Skeletal muscle satellite cell (primary cell): ENCODE measurements at regions not wholly inside any gene's neighbourhood (a gene's known extent, or its start where the extent isn't known, plus 50 kb on each side); places are given as distances from the start of the nearest gene placed in this dataset.

ENCODE experiments used
- H3K27me3 ChIP-seq: 2 replicates; pipeline ENCODE4 v1.7.0; 2013; ENCODE audit warnings: low read length; ENCODE audit not compliant: control insufficient read depth, insufficient read depth
- H3K36me3 ChIP-seq: 2 replicates; pipeline ENCODE4 v1.7.0; 2013; ENCODE audit warnings: mild to moderate bottlenecking, control low read depth, low read length; ENCODE audit not compliant: insufficient read depth
- H3K4me1 ChIP-seq: 2 replicates; pipeline ENCODE4 v1.7.0; 2013; ENCODE audit warnings: low read length; ENCODE audit not compliant: control insufficient read depth, insufficient read depth
- H3K4me2 ChIP-seq: 2 replicates; pipeline ENCODE4 v1.7.0; 2013; ENCODE audit warnings: mild to moderate bottlenecking, low read length
- H3K4me3 ChIP-seq: 2 replicates; pipeline ENCODE4 v1.7.0; 2013; ENCODE audit warnings: low read length
- H3K9ac ChIP-seq: 2 replicates; pipeline ENCODE4 v1.7.0; 2013; ENCODE audit warnings: mild to moderate bottlenecking, low read depth, low read length, moderate library complexity
- H3K9me3 ChIP-seq: replicated peaks from 2 replicates; pipeline ENCODE4 v1.7.0; 2013; ENCODE audit warnings: mild to moderate bottlenecking, control low read depth, low read length

DNA sequence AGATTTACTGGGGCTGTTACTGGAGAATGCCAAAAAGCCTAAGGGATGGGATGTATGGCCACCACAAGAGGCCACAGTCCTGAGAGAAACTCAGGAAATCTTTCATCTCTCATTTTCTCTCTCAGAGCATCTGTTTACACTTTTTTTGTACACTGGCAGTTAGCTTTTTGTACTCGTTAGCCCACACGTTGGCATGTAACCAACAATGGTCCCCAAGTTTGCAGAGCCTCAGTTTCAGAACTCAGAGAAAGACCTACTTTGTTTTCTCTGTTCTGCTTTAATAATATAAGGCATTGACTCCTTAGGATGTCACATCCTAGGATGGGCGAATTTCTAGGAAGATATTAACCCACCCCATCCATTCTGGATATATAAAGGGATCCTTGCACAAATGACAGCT lies 183.5 kb downstream of the SUCNR1 start:
- Histone ChIP-seq H3K9ac (no peak overlapping the region), H3K9me3 (no peaks in the 10 kb centered on the region), H3K4me1 (peaks cover 16% of the 10 kb centered on the region), H3K27me3 (no peaks in the 10 kb centered on the region), H3K4me3 (no peak overlapping the region), H3K4me2 (no peak overlapping the region), H3K36me3 (no peaks in the 10 kb centered on the region)

DNA sequence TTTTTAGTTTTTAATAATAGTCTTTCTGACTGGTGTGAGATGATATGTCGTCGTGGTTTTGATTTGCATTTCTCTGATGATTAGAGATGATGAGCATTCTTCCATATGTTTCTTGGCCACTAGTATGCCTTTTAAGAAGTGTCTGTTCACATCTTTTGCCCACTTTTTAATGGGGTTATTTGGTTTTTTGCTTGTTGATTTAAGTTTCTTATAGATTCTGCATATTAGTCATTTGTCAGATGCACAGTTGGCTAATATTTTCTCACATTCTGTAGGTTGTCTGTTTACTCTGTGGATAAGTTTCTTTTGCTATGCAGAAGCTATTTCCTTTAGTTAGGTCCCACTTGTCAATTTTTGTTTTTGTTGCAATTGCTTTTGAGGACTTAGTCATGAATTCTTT lies 185.4 kb downstream of the SUCNR1 start:
- Histone ChIP-seq H3K9me3 (no peaks in the 10 kb centered on the region), H3K4me3 (no peak overlapping the region), H3K4me2 (no peak overlapping the region), H3K9ac (no peak overlapping the region), H3K27me3 (no peaks in the 10 kb centered on the region), H3K36me3 (no peaks in the 10 kb centered on the region), H3K4me1 (peaks cover 9% of the 10 kb centered on the region)

DNA sequence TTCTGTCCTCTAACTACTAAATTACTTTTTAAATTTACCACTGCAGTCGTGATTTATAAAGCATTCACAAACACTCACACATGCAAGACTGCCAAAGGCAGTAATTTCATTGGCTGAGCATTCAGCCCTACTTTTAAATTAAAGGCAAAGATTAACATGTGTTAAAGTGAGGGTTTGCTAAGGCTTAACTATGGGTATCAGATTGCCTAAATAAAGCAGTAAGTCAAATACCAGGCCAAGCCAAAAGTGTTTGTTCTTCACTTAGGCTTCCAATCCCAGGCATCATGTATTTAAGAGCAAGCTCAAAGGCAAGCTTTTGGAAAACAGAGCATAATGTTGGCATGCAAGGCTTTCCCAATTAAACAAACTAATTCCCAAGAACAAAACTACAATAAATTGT lies 187.3 kb downstream of the SUCNR1 start:
- peaks cover 9% of the 10 kb centered on the region for H3K4me1 ChIP-seq
- H3K4me2 ChIP-seq = no peak overlapping the region
- H3K4me3 ChIP-seq = no peak overlapping the region
- H3K9me3 ChIP-seq = no peaks in the 10 kb centered on the region
- H3K36me3 ChIP-seq = no peaks in the 10 kb centered on the region
- H3K27me3 ChIP-seq = no peaks in the 10 kb centered on the region
- H3K9ac ChIP-seq = no peak overlapping the region

DNA sequence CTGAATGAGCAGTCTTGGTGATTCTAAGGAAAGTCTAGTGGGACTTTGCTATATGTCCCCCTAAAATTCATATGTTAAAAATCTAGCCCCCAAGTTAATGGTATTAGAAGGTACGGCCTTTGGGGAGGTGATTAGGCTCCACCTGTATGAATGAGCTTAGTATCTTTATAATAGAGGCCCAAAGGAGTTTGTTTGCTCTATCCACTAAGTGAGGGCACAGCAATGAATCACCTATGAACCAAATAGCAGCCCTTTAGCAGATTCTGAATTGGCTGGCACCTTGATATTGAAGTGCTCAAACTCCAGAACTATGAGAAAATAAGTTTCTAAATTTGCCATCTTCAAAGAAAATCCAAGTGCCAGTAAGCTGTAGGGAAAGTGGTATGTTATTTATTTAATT lies 187.9 kb downstream of the SUCNR1 start:
- Histone ChIP-seq H3K27me3 (no peaks in the 10 kb centered on the region), H3K36me3 (no peaks in the 10 kb centered on the region), H3K9me3 (no peaks in the 10 kb centered on the region), H3K4me1 (peaks cover 9% of the 10 kb centered on the region), H3K4me2 (no peak overlapping the region), H3K4me3 (no peak overlapping the region), H3K9ac (no peak overlapping the region)

DNA sequence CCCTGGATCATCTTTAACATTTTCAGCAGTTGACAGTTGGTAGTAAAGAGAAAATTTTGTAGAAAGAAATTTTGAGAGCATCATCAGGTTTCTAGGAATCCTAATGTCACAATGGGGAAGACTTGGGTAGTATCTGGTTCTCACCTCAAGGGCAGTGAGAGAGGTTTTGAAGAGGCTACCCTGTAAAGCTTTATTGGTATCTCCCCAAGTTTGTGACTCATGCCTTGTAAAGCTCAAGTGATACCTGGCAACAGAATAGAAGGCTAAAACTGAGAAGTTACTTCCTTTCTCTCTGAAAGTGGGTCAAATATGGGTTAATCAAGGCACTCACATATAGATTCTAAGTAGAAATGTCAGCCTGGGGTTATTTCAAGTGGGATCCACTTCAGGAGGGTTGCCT lies 196.4 kb downstream of the SUCNR1 start:
- no peak overlapping the region for H3K9ac ChIP-seq
- H3K27me3 ChIP-seq = no peaks in the 10 kb centered on the region
- no peak overlapping the region for H3K4me3 ChIP-seq
- H3K4me1 ChIP-seq = peaks cover 7% of the 10 kb centered on the region
- H3K36me3 ChIP-seq = no peaks in the 10 kb centered on the region
- H3K4me2 ChIP-seq = no peak overlapping the region
- H3K9me3 ChIP-seq = no peaks in the 10 kb centered on the region

DNA sequence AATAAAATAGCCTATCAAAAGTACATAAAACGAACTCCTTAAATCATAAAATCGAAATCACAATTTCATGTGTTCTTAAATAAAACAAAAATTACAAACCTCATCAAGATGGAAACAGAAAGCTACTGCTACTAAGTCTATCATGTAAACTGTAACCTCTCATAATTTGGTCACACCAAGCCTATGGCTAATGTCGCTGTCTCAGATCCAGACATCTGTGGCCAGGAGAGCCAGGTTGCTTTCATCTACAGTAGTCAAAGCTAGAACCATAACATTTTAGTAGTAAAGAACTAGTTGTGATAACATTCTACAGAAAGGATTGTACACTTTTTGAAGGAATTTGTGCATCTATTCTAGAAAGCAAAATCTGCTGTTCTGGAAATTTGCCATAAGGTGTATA lies 197.4 kb upstream of the MBNL1 start:
- no peak overlapping the region for H3K9ac ChIP-seq
- H3K4me2 ChIP-seq = no peak overlapping the region
- no peaks in the 10 kb centered on the region for H3K27me3 ChIP-seq

DNA sequence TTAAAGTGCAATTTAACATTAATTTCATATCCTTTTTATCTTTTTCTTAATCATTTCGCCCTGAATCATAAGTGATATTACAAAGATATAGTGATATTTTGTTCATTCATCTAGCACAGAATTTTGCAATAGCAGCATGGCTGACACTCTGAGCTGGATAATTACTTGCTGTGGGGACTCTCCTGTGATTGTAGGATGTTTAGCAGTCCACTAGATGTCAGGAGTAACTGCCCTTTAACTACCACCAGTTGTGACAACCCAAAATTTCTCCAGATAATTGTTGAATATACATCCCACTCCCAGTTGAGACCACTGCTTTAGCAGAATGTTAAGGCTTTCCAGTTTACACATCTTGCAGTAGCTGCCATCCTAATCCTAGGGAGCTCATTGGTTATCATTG lies 196.8 kb upstream of the MBNL1 start:
- no peaks in the 10 kb centered on the region for H3K36me3 ChIP-seq
- H3K4me2 ChIP-seq = no peak overlapping the region
- H3K9me3 ChIP-seq = no peaks in the 10 kb centered on the region
- H3K4me3 ChIP-seq = no peak overlapping the region
- no peaks in the 10 kb centered on the region for H3K27me3 ChIP-seq
- peaks cover 7% of the 10 kb centered on the region for H3K4me1 ChIP-seq
- no peak overlapping the region for H3K9ac ChIP-seq

More for the DNA sequence above, 197.4 kb upstream of the MBNL1 start:
- Histone ChIP-seq H3K9me3 (no peaks in the 10 kb centered on the region), H3K4me3 (no peak overlapping the region), H3K4me1 (peaks cover 7% of the 10 kb centered on the region), H3K36me3 (no peaks in the 10 kb centered on the region)

DNA sequence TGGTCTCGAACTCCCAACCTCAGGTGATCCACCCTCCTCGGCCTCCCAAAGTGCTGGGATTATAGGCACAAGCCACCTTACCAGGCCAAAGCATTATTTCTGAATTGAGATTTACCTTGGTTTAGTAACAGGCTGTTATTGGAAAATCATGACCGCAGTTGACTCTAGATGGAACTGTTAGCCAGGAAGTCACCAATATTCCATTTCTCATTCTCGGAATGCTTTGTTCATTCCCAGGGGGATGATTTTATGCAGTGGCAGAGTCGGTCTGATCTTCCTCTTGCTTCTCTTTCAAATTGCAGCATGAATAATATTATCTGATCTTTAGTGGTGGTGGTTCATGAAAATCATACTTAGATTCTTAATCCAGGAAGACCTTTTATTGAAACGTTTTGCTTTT lies 195.5 kb upstream of the MBNL1 start:
- H3K9ac ChIP-seq = peak overlapping the region; percentile 17
- peak overlapping the region; percentile 45 for H3K4me2 ChIP-seq
- H3K27me3 ChIP-seq = no peaks in the 10 kb centered on the region
- H3K4me1 ChIP-seq = peaks cover 7% of the 10 kb centered on the region
- H3K4me3 ChIP-seq = no peak overlapping the region
- H3K36me3 ChIP-seq = no peaks in the 10 kb centered on the region
- H3K9me3 ChIP-seq = no peaks in the 10 kb centered on the region

DNA sequence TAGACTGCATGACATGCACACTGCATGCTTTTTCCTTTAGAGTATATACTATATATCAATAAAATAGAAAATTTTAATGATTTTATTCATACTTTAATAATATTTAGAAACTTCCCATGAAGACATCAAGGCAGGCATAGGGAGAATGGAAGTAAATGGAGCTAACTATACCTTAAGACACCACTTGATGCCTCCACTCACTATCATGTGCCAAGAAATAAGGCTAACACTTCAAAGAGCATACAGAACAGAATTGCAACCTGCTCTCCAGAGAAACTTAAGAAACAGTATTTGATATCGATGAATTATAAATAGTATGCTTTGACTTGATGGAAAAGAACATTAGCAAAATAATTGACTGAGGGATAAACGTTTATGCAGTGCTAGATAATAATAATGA lies 192.6 kb upstream of the MBNL1 start:
- H3K27me3 ChIP-seq = no peaks in the 10 kb centered on the region
- peaks cover 7% of the 10 kb centered on the region for H3K4me1 ChIP-seq
- no peak overlapping the region for H3K4me3 ChIP-seq
- H3K4me2 ChIP-seq = no peak overlapping the region
- H3K9me3 ChIP-seq = no peaks in the 10 kb centered on the region
- H3K9ac ChIP-seq = no peak overlapping the region
- no peaks in the 10 kb centered on the region for H3K36me3 ChIP-seq

DNA sequence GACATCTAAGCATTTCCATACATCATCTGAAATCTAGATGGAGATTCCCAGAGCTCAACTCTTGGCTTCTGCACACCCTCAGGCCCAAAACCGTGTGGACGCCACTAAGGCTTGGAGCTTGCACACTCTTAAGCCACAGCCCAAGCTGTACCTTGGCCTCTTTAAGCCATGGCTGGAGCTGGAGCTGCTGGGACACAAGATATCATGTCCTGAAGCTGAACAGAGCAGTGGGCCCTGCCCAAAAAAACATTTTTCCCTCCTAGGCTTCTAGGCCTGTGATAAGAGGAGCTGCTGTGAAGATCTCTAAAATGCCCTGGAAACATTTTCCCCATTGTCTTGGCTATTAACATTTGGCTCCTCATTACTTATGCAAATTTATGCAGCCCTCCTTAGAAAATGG lies 188.7 kb upstream of the MBNL1 start:
- Histone ChIP-seq H3K9me3 (no peaks in the 10 kb centered on the region), H3K4me2 (no peak overlapping the region), H3K27me3 (no peaks in the 10 kb centered on the region), H3K36me3 (no peaks in the 10 kb centered on the region), H3K4me3 (no peak overlapping the region), H3K9ac (no peak overlapping the region), H3K4me1 (no peaks in the 10 kb centered on the region)

DNA sequence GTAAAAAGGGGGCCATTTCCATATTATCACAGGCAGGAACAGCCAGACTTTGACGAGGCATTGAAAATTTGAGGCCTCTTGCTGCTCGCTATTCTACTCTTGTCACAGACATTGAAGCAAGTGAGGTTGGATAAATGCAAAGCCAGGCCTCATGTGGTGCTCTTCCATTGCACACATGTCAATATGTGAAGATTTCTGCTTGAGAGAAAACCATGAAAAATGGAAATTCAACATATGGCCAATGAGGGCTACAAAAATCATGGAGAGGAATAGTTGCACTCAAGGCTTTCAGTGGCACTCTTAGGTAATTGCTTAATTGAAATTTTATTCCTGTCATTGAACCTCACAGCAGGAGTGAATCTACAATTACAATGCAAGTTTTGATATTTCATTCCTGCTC lies 185.6 kb upstream of the MBNL1 start:
- Histone ChIP-seq H3K36me3 (no peaks in the 10 kb centered on the region), H3K4me2 (no peak overlapping the region), H3K9ac (no peak overlapping the region), H3K4me3 (no peak overlapping the region), H3K9me3 (no peaks in the 10 kb centered on the region), H3K4me1 (no peaks in the 10 kb centered on the region), H3K27me3 (no peaks in the 10 kb centered on the region)

DNA sequence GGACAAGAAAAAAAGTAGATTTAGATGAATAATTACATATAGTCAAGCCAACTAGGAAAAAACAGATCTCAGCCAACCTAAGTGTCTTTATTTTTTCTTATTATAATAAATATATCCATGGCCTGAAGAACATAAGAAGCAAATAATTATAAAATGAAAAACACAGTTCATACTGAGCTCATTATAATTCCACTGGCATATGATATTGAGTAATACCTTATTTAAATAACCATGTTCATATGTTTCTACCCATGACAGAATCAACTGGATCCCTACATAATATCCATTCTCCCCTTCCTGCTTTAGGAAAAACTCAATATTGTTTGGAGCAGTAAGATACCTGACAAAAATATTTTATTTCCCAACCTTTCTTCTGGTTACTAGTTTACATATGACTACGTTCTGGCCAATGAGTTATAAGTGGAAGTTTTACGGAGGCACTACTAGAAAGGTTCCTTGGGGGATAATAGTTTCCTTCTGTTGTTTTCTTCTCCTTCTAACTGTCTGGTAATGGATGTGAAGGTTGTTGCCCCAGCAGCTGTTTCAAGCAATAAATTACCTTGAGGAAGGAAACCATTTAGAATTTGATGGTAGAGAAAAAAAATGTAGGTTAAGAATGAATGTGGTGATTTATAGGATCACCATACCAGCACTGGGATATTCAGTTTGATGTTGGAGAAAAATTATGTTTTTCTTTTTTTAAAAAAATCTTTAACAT lies 184.1 kb upstream of the MBNL1 start:
- H3K9ac ChIP-seq = no peak overlapping the region
- H3K36me3 ChIP-seq = no peaks in the 10 kb centered on the region
- H3K4me1 ChIP-seq = no peaks in the 10 kb centered on the region
- no peaks in the 10 kb centered on the region for H3K9me3 ChIP-seq
- H3K4me3 ChIP-seq = no peak overlapping the region
- no peak overlapping the region for H3K4me2 ChIP-seq
- no peaks in the 10 kb centered on the region for H3K27me3 ChIP-seq
